Stimulated activated CD8-positive, alpha-beta memory T cell treated with anti-CD3 and anti-CD28 coated beads, Interleukin-2, amount 100 ng/mL, for 48 hours (primary cell): ENCODE measurements at regions not wholly inside any gene's neighbourhood (a gene's known extent, or its start where the extent isn't known, plus 50 kb on each side); places are given as distances from the start of the nearest gene placed in this dataset.
"Not testable (repeated sequence)": the region's sequence is repeated elsewhere in the genome, so short reads cannot be mapped to it uniquely, and the experiment has no call there.

Source experiments
- DNase-seq, 2 donors: peaks; one replicate each; pipeline ENCODE4 v3.0.0-alpha.2; 2020; ENCODE audit warnings: low read depth in 2 of 2

- no peak for DNase-seq
These were observed 206.4 kb upstream of the CFAP20DC start for GRCh38 chr3:59256230-59256629.

- no peak for DNase-seq
These were observed 205.2 kb upstream of the CFAP20DC start for GRCh38 chr3:59254976-59255375.

GRCh38 chr3:59254433-59254832 lies 204.6 kb upstream of the CFAP20DC start:
- DNase-seq, result no peak

DNA sequence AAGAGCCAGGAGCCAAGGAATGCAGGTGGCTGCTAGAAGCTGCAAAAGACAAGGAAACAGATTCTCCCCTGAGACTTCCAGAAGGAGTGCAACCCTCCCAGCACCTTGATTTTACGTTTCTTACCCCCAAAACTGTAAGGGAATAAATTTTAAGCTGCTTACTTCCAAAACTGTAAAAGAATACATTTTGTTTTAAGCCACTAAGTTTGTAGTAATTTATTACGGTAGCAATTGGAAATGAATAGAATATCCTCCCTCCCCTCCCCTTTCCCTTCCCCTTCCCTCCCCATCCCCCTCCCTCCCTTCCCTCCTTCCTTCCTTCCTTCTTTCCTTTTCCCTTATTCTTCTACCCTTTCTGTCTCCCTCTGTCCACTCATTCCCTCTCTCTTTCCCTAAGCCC lies 203.7 kb upstream of the CFAP20DC start:
- no peak for DNase-seq

- DNase-seq, result no peak
These were observed 202.0 kb upstream of the CFAP20DC start for GRCh38 chr3:59251869-59252268.

DNA sequence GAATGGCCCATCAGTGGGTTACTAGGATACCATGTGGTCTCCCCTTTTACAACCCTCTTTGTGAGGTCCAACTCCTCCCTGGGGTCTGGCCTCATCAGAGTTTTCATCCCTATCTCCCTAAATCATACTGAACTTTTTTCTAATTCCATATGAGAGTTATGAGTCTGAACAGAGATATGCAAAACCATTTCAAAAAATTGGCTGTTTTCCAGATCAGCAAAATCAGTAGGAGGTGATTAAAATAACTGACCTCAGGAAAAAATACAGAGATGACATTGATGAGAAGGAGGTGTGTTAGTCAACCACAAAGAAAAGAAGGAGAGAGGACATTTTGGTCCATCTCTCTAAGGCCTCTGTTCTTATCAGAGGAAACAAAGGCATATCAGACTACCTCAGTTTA lies 200.8 kb upstream of the CFAP20DC start:
- no peak for DNase-seq

GRCh38 chr3:59249698-59250361 lies 200.0 kb upstream of the CFAP20DC start:
- DNase-seq, result no peak

DNA sequence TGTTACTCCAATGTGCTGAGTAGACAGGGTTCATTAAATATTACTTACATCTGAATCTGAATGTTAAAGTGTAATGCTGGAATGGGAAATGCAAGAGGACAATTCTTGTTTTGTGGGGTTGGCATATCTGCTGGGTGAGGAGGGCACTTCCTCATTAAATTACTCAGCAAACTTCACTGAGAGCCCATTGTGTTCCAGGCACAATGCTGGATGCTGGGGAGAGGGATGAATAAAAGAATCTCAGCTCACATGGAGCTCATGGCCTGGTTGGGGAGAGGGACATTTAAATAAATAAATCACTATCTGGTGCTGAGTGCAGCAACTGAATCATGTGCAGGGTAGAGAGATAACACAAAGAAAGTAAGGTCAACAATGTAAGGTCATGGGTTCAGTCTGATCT lies 199.2 kb upstream of the CFAP20DC start:
- no peak for DNase-seq

DNA sequence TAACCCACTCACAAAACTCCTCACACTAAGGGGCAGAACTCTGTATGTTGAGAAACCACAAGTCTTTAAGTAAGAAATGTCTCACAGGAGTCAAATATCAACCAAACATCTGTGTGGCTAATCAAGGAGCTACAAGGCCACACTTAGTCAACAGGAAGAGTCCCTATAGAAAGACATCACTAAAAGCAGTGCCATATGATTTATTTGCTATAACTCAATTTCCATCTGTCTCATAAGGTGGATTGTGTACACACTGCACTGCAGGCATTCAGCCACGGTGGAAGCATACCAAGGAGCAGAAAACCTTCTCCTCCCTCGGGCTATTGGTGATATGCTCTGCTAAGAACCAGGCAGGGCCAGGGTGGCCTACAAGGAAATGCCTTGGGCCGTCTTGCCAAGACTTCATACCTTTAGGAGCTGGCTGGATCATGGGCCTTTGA lies 197.6 kb upstream of the CFAP20DC start:
- no peak for DNase-seq

GRCh38 chr3:59246719-59247401 lies 197.0 kb upstream of the CFAP20DC start:
- no peak for DNase-seq

DNA sequence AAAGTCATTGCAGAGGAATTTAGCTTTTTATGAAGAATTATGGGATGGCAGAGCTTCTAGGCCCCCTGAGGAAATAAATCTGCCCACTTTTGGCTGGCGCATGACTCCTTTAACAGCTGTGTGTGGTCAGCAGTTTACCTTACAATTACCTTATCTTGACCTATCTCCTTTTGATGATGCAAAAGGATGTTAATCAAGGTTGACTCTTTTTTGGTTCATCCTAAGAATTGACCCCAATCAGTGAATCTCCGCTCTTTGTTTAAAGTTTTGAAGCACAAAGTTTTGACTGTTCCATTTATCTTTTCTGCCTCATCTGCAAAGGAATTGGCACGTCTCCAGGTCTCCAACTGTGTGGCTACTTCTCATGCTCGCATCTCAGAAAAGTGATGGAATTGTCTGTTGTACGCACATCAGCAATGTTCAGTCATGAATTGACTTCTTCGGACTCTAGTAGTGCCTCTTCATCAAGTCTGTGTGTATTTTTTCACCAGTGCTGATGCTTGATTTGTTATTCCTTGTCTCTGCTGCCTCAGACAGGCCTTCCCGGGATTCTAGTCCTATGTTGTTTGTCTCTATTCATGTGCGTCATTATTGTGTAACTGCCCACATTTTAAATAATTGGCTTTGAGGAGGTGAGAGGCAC lies 196.2 kb upstream of the CFAP20DC start:
- DNase-seq, result no peak

- no peak for DNase-seq
These were observed 195.6 kb upstream of the CFAP20DC start for GRCh38 chr3:59245300-59245858.

GRCh38 chr3:59244343-59244742 lies 194.5 kb upstream of the CFAP20DC start:
- no peak for DNase-seq

DNA sequence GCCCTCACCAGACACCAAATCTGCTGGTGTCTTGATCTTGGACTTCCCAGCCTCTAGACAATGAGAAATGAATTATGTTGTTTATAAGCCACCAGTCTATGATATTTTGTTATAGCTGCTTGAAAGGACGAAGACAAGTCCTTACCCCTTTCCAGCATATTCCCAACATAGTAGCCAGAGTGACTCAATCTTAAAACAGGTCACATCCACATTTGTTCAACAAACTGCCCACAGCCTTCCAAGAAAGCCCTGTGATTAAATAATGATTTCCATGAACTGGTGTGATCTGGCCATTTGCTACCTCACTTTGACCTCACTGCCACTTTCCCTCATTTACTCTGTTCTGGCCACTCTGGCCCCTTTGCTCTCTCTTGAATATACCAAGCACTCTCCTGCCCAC lies 193.7 kb upstream of the CFAP20DC start:
- no peak for DNase-seq

GRCh38 chr3:59240666-59241255 lies 190.9 kb upstream of the CFAP20DC start:
- no peak for DNase-seq

- no peak for DNase-seq
These were observed 187.3 kb upstream of the CFAP20DC start for GRCh38 chr3:59237121-59237520.

DNA sequence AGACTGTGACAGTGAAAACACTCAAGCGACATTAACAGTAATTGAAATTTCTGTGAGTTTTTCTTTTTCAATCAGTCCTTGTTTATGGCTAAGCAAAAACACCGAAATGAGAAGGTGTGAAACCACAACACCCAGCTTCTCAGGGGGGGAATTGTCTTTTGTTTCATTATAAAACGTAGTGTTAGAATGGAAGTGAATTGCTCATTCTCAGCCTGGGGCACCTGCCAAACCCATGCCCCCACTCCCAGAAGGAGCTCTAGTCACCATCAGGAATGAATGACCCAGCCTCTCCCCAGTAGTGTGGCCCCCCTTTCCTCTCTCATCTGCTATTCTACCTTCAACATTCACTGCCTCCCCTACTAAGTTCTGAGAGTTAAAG lies 185.8 kb upstream of the CFAP20DC start:
- peak in 1 of 2 donors; percentile 5 for DNase-seq

DNA sequence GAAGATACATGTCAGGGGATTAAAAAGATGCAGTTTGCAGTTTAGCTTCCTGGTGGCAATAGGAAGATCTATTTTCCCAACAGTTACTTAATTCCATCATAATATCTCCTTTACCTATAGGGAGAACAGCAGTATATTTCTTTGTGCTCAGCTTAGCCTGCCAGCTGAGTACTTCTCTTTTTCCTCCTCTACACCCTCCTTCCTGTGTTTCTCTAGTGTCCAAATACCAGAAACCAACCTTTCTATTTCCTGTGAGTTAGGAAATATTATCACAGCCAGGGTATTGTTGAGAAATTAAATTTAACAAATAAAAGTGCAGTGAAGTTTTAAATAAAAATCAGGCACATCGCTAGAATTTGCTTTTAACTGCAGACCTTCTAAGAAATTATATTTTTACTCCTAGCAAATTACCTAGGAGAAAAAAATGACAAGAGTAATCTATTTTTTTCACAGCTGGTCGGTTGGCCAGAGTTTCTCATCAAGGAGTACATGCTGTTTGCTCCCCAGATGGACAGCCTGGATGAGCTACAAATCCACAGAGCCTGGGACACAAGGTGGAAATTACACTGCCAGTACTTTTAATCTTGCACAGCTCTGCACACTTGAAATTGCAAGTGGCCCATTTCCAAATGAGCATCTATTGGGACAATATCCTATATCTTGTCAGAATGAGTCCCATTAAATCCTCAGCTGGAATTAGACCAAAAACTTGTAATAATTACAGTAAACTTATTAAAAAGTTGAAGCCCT lies 185.2 kb upstream of the CFAP20DC start:
- no peak for DNase-seq

- DNase-seq, result not testable (repeated sequence)
These were observed 180.6 kb upstream of the CFAP20DC start for GRCh38 chr3:59230379-59230778.

DNA sequence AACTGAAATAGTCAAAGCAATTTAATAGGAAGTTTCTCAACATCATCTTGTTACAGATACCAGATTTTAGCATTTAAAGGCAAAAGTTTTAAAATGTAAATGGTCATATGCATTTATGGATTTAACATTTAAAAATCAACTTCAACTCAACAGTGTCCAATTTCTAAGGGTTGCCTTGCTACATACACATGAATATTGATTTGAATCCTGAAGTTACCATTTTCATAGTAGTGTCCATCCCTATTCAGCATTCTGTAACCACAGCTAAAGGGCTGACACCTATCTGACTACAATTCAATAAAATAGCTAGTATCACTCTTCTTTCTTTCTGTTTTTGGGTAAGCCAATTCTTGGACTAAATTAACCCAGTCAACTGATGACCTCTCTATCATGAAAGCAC lies 164.0 kb upstream of the CFAP20DC start:
- DNase-seq, result no peak

- DNase-seq, result no peak
These were observed 162.4 kb upstream of the CFAP20DC start for GRCh38 chr3:59212128-59212779.
